GM18870 (cell line): ENCODE measurements at regions not wholly inside any gene's neighbourhood (a gene's known extent, or its start where the extent isn't known, plus 50 kb on each side); places are given as distances from the start of the nearest gene placed in this dataset.
"Not testable (repeated sequence)": the region's sequence is repeated elsewhere in the genome, so short reads cannot be mapped to it uniquely, and the experiment has no call there.

ENCODE experiments used
- ATAC-seq: cut with Tn5 transposase; IDR thresholded peaks from one replicate; pipeline ENCODE4 v1.9.1; 2021; ENCODE audit warnings: moderate library complexity; ENCODE audit not compliant: unreplicated experiment

DNA sequence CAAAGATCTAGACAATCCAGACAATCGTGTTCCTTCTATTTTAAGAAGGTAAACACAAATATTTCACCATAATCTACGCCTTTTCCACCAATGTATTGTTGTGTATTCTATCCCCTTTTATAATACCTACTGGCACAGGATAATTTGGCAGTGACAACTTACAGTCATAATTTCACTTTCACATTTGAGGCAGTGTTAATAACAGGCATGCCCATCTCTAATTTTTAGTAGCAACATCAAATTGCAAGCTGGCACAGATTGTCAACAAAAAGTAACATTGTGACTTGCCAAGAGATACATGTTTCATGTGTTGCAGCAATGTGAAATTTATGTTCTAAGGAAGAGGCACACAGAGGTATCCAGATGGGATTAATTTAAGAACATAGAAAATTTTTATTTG lies 912.5 kb upstream of the PABPC4L start:
- ATAC-seq: no peak

DNA sequence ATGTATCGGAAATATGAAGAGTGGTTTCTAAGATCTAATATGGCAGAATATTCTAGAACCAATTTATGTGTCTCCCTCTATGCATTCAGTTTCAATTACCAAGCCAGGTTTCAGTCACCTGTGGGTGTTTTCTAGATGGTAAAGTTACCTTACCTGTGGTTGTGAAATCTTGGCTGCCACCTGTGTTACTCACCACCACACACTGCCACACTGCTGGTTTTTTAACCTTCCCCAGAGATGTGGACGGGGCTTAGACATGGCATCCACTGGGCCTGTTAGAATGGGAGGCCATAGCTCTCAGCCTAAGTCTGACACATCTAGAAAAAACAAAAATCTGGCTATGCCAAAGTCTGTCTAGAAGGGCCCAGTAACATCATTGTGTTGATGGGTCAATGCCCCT lies 896.5 kb upstream of the PABPC4L start:
- ATAC-seq: no peak

DNA sequence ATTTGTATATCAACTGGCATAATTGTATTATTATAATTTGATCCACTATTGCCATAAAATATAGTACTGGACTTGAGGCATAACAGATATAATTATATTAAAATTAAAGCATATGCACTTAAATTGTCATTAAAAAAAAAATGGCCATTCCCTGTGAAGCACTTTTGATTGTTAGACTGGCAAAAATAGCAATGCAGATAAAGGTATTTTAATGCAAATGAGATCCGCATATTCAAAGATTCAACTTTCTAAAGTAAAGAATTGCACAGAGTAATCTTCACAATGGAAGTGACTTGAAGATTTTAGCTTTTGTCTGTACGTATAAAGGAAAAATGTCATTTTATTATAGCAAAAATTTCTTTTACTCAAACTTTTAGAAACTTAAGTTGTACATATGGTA lies 871.8 kb upstream of the PABPC4L start:
- ATAC-seq: no peak

DNA sequence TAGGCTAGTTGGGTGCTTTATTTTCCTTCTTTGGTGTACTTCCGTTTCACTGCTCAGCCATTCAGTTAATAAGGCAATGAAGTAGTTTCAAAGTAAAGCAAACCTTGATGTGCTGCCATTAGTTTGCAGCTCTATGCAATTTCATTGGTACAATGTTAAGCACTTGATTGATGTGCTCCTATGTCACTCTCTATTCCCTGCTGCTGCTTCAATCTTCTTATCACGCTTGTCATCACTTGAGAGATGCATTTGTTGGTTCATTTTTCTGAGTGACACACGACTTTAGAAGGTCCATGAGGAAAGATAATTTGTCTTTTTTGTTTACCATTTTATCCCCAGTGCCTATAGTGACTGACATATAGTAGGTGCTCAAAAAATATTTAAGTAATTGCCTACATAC lies 871.0 kb upstream of the PABPC4L start:
- no peak for ATAC-seq

DNA sequence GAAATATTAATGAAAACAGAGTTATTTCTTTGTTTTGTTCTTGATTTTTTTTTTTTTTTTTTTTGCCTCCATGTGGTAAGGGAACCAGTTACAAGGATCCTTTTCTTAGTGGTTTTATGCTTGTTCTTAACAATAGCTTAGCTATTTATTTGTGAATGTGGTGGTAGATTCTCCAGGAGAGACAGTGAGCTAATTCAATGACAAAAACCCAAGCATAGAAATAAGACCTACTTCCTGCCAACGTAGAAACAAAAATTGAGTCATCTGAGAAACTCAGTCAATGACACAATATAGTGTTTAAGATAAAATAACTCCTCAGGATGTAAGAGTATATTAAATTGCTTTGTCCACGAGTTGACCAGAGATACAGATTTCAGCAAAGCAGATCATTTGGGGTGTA lies 863.8 kb upstream of the PABPC4L start:
- no peak for ATAC-seq

DNA sequence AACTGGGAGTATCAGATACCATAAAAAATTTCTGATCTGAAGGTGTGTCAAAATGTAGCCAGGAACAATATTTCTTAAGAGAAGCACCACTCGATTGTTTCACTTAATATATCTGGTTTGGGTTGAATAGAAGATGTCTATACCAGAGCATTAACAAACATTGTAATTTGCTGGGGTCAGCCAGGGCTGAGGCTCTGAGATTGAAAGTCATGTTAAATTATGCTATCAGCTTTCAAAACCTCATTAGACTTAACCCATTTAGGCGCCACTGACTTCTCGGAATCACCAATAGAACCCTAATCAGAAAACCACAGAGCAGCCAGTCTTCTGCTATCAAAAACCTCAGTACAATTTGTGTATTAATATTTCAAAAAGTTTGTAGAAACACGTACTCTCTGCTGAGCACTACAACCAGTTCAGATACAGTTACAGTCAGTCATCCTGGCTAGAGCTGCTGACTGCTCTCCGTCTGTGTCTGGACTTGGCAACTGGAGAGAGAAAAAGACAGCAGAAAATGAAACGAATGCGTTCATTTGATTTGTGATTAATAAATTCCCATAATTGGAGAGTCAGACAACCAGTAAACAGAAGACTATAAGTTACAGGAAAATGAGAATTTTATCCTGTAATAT lies 848.6 kb upstream of the PABPC4L start:
- ATAC-seq: no peak

DNA sequence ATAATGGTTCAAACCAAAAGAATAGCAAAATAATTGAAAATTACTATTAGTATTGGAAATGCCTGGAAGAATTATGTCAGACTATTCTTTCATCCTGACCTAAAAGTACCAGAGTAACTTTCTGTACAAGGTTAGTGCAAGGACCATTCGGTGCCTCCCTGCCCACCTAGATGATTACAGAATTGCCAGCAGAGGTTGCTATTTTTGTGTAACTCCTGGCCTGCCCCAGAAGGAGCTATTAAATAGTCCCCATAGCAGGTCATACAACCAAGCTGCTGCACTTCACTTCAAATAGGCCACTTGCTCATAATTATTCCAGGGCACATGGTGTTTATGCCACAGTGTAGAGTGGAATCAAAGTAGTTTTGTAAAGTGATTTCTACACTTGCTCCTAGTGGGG lies 831.1 kb upstream of the PABPC4L start:
- no peak for ATAC-seq

DNA sequence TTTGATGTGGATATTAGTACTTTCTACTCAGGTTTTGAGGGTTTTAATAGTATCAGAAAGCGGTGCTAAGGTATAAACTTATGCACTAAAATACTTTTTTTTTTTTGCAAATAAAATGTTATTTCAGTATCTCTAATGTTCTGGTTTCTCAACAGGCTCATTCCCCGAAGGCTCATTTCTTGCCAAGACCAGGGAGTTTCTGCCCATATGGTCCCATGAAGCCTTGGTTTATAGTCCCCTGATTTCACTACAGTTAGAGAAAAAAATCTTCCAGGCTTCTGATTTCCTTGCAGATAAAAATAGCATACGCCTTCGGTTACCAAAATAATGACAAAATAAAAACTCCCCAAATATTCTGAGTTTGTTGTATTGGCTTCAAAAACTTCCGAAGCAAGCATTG lies 814.2 kb upstream of the PABPC4L start:
- ATAC-seq: no peak

DNA sequence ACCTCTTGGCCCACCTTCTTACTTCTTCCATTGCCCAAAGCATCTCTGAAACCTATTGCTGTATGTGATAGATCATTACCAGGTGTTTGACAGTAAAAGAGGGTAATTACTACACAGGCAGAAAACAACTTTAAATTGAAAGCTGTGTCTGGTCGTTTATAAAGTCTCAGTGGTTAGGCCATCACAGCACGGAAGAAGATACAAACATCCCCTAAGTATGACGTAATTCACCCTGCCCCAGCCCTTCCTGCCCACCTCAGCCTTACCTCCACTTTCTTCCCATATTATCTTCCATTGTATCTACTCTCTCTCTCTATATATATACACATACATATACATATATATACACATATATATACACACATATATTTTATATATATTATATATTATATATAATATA lies 805.8 kb upstream of the PABPC4L start:
- ATAC-seq: no peak

DNA sequence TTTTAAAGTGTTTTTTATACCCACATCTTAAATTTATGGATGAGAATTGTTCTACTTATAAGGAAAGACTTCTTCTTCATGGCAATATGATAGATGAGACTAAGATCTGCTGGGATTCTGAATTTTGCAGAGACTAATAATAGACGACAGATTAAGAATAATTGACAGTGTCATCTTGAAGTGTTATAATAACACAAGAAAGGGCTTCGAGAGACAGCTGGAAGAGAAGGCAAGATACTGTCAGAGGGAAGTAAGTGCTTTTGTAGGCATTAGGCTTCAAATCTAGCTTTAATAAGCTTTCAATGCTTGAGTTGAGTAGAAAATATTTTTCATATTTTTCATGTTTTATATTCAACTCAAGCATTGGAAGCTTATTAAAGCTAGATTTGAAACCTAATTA lies 797.6 kb upstream of the PABPC4L start:
- ATAC-seq: no peak

DNA sequence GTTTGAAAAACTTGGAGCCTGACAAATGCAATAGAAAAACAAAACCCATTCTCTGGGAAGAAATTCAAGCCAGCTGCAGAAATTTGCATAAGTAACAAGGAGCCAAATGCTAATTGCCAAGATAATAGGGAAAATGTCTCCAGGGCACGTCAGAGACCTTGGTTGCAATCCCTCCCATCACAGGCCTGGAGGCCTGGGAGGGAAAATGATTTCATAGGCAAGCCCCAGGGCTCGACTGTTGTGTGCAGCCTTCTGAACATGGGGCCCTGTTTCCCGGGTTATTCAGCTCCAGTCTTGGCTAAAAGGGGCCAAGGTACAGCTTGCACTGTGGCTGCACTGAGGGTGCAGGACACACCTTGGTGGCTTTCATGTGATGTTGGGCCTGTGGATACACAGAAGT lies 760.4 kb upstream of the PABPC4L start:
- ATAC-seq: no peak

DNA sequence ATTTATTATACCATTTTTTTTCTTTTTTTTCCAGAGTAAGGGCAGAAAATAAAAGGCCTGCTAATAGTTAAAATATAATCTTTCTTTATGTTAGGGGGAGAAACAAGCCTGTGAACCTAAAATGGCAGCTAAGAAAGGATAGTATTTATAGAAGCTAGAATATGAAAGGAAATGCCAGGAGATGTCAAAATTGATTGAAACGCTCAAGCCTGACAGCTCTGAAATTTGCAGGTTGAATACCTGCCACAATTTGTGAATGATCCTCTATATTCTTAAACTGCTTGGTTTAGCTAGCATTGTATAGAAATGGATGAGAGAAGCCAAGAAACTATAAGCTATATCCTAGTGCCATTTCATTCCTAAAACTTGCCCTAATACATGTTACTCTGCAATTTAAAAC lies 757.3 kb upstream of the PABPC4L start:
- ATAC-seq: no peak

DNA sequence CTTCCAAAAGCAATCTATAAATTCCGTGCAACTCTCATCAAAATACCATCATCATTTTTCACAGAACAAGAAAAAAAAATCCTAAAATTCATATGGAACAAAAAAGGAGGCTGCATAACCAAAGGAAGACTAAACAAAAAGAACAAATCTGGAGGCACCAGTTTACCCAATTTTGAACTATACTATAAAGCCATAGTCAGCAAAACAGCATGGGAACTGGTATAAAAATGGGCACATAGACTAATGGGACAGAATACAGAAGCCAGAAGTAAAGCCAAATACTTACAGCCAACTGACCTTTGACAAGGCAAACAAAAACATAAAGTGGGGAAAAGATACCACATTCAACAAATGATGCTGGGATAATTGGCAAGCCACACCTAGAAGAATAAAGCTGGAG lies 753.5 kb upstream of the PABPC4L start:
- ATAC-seq: no peak

DNA sequence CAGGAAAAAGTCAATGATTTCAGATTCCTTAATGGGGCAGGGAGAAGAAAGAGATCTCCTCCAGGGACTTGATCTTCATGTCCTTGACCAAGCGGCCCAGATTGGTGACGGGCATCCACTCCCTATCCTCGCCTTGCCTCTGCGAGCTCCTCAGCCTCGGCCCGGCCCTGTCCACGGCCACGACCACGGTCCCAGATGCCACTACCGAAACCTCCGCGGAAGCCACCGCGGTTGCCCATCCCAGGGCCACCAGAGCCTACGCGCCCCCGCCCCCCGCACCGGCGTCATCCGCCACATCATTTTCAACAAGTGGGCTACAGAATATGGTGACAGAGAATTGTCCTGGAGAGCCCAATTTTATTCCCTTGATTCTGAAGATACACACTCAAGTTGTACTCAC lies 751.2 kb upstream of the PABPC4L start:
- no peak for ATAC-seq

DNA sequence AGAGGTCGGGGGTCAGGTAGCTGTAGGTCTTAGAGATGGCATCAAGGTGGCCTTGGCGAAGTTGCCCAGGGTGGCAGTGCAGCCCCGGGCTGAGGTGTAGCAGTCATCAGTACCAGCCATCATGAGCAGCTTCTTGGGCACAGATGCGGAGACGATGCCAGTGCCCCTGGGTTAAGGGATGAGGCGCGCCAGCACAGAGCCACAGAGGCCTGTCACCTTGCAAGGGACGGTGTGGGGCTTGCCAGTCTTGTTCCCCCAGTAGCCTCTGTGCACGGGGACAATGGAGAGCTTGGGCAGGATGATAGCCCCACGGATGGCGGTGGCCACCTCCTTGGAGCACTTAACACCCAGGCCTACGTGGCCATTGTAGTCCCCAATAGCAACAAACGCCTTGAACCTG lies 750.7 kb upstream of the PABPC4L start:
- ATAC-seq: no peak

DNA sequence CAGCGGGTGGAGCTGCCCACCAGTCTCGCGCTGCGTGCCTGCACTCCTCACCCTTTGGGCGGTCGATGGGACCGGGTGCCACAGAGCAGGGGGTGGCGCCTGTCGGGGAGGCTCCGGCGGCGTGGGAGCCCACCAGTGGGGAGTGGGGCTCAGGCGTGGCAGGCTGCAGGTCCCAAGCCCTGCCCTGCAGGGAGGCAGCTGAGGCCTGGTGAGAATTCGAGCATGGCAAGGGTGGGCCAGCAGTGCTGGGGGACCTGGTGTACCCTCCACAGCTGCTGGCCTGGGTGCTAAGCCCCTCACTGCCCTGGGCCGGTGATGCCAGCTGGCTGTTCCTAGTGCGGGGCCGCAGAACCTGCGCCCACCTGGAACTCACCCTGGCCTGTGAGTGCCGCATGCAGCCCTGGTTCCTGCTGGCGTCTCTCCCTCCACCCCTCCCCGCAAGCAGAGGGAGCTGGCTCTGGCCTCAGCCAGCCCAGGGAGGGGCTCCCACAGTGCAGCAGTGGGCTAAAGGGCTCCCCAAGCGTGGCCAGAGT lies 746.6 kb upstream of the PABPC4L start:
- no peak for ATAC-seq

DNA sequence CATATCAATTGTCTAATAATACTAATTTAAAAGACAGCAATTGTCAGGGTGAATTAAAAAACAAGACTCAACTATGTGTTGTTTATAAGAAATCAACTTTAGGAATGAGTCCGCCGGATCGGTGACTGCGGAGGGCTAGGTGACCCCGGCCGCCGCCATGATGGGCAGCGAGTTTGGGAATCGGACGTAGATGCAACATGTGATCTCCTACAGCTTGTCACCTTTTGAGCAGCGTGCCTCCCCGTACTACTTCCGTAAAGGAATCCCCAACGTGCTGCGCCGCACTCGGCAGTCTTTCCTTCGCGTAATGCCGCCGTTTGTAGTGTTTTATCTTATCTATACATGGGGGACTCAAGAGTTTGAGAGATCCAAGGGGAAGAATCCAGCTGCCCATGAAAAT lies 742.5 kb upstream of the PABPC4L start:
- no peak for ATAC-seq

DNA sequence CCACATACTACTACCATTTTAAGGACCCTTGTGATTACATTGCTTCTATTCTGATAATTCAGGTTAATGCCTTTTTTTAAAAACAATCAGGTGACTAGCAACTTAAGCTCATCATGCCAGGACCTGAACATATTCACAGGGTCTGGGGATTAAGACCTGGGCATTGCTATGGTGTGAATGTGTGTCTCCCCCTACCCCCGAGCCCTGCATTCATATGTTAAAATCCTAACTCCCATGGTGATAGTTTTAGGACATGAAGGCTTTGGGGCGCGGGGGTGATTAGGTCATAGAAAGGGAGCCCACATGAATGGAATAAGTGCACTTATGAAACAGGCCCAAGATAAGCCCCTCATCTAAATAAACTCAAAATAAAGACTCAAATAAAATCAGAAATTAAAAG lies 734.4 kb upstream of the PABPC4L start:
- no peak for ATAC-seq

DNA sequence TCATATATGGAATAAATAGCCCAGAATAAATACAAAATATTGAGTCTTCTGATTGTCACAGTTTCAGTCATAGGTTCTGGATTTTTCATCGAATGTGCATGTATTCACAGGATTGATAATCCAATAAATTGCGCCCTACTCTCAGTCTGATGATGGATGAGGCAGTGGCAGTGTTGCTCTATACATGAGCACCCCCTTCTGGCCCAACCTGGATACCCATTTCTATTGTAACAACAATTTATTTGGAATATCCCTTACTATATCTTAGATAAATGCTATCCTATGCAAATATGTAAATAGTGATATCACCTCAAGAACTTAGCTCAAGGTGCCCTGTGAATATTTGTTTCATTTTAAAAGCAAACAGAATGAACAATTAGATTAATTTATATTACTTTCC lies 733.7 kb upstream of the PABPC4L start:
- no peak for ATAC-seq

DNA sequence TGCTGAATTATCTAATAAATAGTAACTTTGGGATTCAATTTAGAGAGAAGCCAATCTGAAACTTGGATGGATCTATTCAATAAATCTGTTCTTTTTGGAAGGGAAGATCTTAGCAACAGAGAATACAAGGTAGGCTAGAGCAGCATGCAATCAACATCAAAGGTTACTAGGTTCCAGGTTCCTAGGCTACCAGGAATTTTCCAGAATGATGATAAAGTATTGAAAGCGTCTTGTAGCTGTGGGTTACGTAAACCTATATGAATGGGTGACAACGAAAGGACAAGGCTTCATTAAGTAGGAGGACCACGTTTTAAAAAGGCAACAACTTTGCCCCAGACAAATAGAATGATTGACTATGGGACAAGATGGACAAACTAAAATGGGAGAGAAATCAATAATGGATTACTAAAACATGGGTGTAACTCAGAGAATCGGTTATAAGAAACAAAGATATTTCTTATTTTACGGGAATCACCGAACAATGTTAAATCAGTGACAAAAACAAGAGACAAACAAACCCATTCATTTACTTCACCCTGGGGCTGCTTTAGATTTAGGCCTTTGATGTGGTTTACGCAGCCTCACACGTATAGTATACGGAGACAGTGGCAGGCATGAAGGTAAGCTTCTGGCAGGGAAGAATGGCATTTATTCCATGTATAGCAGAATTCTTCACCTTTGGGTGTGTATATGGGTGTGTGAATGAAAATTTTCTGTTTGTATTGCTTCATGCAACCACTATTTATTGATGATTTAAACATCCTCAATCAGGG lies 732.6 kb upstream of the PABPC4L start:
- ATAC-seq: no peak

DNA sequence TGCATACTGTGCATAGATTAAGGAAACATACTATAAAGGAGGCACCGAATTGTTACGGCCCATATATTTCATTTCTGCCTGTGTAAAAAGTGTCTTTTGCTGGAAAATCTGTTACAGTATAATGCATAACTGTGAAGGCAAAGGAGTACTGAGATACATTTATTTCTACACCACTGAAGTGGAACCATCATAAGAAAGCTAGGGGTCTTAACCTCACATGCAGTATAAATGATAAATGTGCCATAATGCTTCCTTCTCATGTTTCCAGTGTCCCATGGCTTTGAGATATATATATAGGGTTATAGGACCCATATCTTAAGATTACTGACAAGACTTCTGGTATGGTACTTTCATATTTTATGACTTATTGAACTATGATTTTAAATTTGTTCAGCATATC lies 713.8 kb upstream of the PABPC4L start:
- ATAC-seq: no peak

DNA sequence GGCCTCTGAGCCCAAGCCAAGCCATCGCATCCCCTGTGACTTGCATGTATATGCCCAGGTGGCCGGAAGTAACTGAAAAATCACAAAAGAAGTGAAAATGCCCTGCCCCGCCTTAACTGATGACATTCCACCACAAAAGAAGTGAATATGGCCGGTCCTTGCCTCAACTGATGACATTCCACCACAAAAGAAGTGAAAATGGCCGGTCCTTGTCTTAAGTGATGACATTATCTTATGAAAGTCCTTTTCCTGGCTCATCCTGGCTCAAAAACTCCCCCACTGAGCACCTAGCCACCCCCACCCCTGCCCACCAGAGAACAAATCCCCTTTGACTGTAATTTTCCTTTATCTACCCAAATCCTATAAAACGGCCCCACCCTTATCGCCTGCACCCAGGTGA lies 712.7 kb upstream of the PABPC4L start:
- not testable (repeated sequence) for ATAC-seq

DNA sequence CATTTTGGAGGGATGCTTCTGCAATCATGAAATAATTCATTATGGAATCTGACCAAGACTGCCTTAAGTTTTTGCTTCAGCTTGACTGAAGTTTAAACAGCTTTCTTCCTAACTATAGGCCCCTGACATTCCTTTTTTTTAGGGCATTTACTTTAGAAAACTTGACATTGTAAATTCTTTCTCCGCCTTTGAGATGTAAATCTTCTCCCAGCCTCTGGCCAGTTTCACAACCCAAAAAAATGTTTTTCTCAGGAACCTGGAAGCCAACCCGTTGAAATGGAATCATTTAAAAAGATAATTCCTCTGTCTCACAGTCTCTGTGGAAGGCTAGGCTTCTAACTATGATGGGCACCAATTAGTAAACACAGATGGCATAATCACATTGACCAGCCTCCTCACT lies 710.4 kb upstream of the PABPC4L start:
- ATAC-seq: no peak
